ENCODE measurements at regions not wholly inside any gene's neighbourhood (a gene's known extent, or its start where the extent isn't known, plus 50 kb on each side); places are given as distances from the start of the nearest gene placed in this dataset.
"Not testable (repeated sequence)": the region's sequence is repeated elsewhere in the genome, so short reads cannot be mapped to it uniquely, and the experiment has no call there.

- FAIRE-seq: not testable (repeated sequence)
Measured at GRCh38 chr15:20680257-20680815, 138.7 kb upstream of the GOLGA6L6 start.

- FAIRE-seq: no peak
Measured at GRCh38 chr15:20672470-20672869, 130.9 kb upstream of the GOLGA6L6 start.

GRCh38 chr15:20671675-20672074, 130.1 kb upstream of the GOLGA6L6 start:
- FAIRE-seq: no peak

- not testable (repeated sequence) for FAIRE-seq
Measured at GRCh38 chr15:20666410-20666809, 124.8 kb upstream of the GOLGA6L6 start.

GRCh38 chr15:20665653-20666052, 124.1 kb upstream of the GOLGA6L6 start:
- no peak for FAIRE-seq

- FAIRE-seq: no peak
Measured at GRCh38 chr15:20659265-20659664, 117.7 kb upstream of the GOLGA6L6 start.

- FAIRE-seq: no peak
Measured at GRCh38 chr15:20658024-20658423, 116.4 kb upstream of the GOLGA6L6 start.

GRCh38 chr15:20657084-20657483, 115.5 kb upstream of the GOLGA6L6 start:
- FAIRE-seq: no peak

- FAIRE-seq: peak; percentile 90
Measured at GRCh38 chr15:20652914-20653313, 111.3 kb upstream of the GOLGA6L6 start.

- FAIRE-seq: not testable (repeated sequence)
Measured at GRCh38 chr15:20648402-20648975, 106.9 kb upstream of the GOLGA6L6 start.

GRCh38 chr15:20646529-20647142, 105.0 kb upstream of the GOLGA6L6 start:
- FAIRE-seq: no peak

GRCh38 chr15:20645956-20646355, 104.4 kb upstream of the GOLGA6L6 start:
- no peak for FAIRE-seq

GRCh38 chr15:20644896-20645295, 103.3 kb upstream of the GOLGA6L6 start:
- no peak for FAIRE-seq

GRCh38 chr15:20643829-20644425, 102.3 kb upstream of the GOLGA6L6 start:
- FAIRE-seq: no peak

GRCh38 chr15:20643024-20643770, 101.6 kb upstream of the GOLGA6L6 start:
- FAIRE-seq: no peak

- FAIRE-seq: no peak
Measured at GRCh38 chr15:20642054-20642767, 100.6 kb upstream of the GOLGA6L6 start.

- not testable (repeated sequence) for FAIRE-seq
Measured at GRCh38 chr15:20640427-20640826, 98.8 kb upstream of the GOLGA6L6 start.

- not testable (repeated sequence) for FAIRE-seq
Measured at GRCh38 chr15:20639224-20639623, 97.6 kb upstream of the GOLGA6L6 start.

GRCh38 chr15:20637499-20637898, 95.9 kb upstream of the GOLGA6L6 start:
- FAIRE-seq: not testable (repeated sequence)

GRCh38 chr15:20629526-20629925, 87.9 kb upstream of the GOLGA6L6 start:
- FAIRE-seq: not testable (repeated sequence)

- not testable (repeated sequence) for FAIRE-seq
Measured at GRCh38 chr15:20628538-20628937, 86.9 kb upstream of the GOLGA6L6 start.

GRCh38 chr15:20625469-20625868, 83.9 kb upstream of the GOLGA6L6 start:
- not testable (repeated sequence) for FAIRE-seq
